Stimulated activated effector memory CD8-positive, alpha-beta T cell treated with anti-CD3 and anti-CD28 coated beads, Interleukin-12 subunit alpha, Interleukin-12 subunit beta, amount 100 ng/mL, for 72 hours (primary cell): ENCODE measurements at regions not wholly inside any gene's neighbourhood (a gene's known extent, or its start where the extent isn't known, plus 50 kb on each side); places are given as distances from the start of the nearest gene placed in this dataset.

Source experiments
- ATAC-seq: fragments of 150-1000 bp; cut with Tn5 transposase; 2 replicates; pipeline ENCODE4 v1.10.0; 2021
- DNase-seq, 2 donors: peaks; one replicate each; pipeline ENCODE4 v3.0.0; 2021 to 2022; ENCODE audit warnings: low spot score in 2 of 2
- H3K27ac Mint-ChIP-seq: one replicate; pipeline ENCODE4 v1.8.0; 2022; ENCODE audit warnings: mild to moderate bottlenecking, mixed read lengths
- H3K36me3 Mint-ChIP-seq: one replicate; pipeline ENCODE4 v1.8.0; 2022; ENCODE audit warnings: mild to moderate bottlenecking, mixed read lengths
- H3K4me1 Mint-ChIP-seq: one replicate; pipeline ENCODE4 v1.8.0; 2022; ENCODE audit warnings: mixed read lengths
- H3K4me3 Mint-ChIP-seq: one replicate; pipeline ENCODE4 v1.8.0; 2022; ENCODE audit warnings: mild to moderate bottlenecking, mixed read lengths
- H3K9me3 Mint-ChIP-seq: one replicate; pipeline ENCODE4 v1.8.0; 2022; ENCODE audit warnings: mixed read lengths

DNA sequence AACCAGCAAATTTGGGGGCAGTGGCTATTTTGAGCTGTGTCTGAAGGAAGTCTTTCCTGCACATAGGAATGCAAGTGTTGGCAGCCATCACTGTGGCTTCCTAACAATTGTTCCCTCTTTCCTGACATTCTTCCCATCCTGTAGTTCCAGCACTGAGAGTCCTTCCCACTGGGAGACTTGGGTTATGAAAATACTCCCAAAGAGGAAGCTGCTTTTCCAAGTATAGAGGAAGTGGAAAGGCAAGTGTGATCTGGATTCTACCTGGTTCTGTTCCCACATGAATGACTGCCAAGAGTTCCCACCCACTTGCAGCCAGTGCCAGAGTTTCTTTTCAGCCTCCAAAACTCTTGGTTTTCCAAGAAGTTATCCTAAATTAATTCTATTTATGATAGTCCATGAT is 98.5 kb upstream of the CD53 start:
- no peaks in the 10 kb centered on the region for H3K9me3 Mint-ChIP-seq
- H3K4me3 Mint-ChIP-seq, result no peak overlapping the region
- ATAC-seq (no peak), DNase-seq (no peak)
- no peak overlapping the region for H3K27ac Mint-ChIP-seq
- H3K4me1 Mint-ChIP-seq, result no peaks in the 10 kb centered on the region
- H3K36me3 Mint-ChIP-seq, result no peaks in the 10 kb centered on the region

DNA sequence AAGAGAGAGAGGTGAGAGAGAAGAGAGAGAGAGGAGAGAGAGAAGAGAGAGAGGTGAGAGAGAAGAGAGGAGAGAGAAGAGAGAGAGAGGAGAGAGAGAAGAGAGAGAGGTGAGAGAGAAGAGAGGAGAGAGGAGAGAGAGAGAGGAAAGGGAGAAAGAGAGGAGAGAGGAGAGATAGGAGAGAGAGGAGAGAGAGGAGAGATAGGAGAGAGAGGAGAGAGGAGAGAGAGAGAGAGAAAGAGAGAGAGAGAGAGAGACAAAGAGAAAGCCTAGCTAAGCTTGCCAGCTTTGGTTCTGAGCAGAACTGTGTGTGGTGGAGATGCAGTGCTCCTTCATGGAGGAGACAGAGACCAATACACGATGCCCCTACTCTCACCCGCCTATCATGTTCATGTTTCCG is 99.1 kb upstream of the KCNA3 start:
- ATAC-seq (no peak), DNase-seq (no peak)
- Mint-ChIP-seq H3K27ac (no peak overlapping the region), H3K36me3 (no peaks in the 10 kb centered on the region), H3K4me3 (no peak overlapping the region), H3K4me1 (no peaks in the 10 kb centered on the region), H3K9me3 (no peaks in the 10 kb centered on the region)

DNA sequence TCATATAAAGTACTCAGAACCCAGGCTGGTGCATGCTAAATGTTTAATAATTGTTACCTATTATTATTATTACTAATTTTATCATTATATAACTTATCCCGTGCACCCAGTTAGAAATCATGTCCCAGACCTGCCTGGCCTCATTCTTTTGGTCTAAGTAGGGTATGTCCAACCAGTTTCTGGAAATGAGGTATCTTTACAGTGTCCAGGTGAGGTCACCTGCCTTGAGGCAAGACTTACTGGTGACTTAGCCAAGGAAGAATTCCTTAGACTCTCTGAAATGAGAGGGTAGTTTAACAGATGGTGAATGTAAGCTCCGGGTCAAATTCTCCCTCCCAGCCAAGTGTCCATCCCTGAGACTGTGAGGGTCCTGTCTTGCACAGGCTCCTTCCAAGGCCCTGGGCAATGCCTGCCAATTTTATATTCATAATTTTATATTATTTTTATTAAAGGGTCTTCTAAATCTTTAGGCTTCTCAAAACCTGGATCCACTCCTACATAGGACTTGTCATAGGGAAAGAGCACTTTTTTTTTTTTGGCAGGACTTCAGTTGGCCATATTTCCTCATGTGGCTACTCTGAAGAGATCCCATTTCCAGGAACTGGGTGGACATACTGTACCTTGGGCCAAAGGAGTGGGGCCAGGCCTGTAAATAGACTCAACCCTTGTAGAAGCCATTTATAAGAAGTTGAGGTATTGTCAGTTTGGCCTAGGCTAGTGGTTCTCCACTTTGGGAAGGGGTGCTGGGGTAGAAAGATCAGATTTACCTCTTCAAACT is 96.7 kb upstream of the KCNA3 start:
- no peak for ATAC-seq
- H3K4me3 Mint-ChIP-seq, result no peak overlapping the region
- H3K4me1 Mint-ChIP-seq, result no peaks in the 10 kb centered on the region
- H3K9me3 Mint-ChIP-seq, result no peaks in the 10 kb centered on the region
- DNase-seq, result no peak
- H3K36me3 Mint-ChIP-seq, result no peaks in the 10 kb centered on the region
- H3K27ac Mint-ChIP-seq, result no peak overlapping the region

DNA sequence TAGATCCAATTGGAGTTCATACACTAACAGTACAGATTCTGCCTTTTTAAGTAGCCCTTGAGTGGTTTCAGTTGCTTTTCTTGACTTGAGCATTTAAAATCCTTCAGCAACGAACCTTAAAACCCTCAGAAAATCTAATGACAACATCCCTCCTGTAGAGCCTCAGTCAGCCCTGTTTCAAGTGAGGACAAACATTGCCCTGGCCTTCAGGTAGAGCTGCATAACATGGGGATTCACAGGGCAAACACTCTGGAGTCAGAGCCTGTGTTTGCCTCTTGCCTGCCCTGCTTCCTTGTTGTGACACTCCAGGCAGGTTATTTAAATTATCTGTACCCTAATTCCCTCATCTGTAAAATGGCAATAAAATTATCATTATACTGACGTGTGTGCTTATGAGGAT is 96.1 kb upstream of the KCNA3 start:
- ATAC-seq, result no peak
- no peaks in the 10 kb centered on the region for H3K36me3 Mint-ChIP-seq
- H3K27ac Mint-ChIP-seq, result no peak overlapping the region
- H3K4me3 Mint-ChIP-seq, result no peak overlapping the region
- peaks cover 3% of the 10 kb centered on the region for H3K4me1 Mint-ChIP-seq
- no peaks in the 10 kb centered on the region for H3K9me3 Mint-ChIP-seq
- no peak for DNase-seq

DNA sequence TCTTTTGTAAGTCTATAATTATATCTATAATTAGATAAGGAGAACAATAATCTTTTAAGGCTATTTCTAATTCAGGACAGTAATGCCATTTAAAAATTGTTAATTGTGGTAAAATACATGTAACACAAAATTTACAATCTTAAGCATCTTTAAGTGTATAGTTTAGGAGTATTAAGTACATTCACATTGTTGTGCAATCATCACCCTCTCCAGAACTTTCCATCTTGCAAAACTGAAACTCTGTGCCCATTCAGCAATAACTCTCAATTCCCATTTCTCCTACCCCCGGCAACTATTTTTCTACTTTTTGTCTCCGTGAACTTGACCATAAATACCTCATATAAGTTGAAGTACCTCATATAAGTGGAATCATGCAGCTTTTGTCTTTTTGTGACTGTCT is 93.9 kb upstream of the KCNA3 start:
- Mint-ChIP-seq H3K9me3 (no peaks in the 10 kb centered on the region), H3K27ac (no peak overlapping the region), H3K4me3 (no peak overlapping the region), H3K36me3 (no peaks in the 10 kb centered on the region), H3K4me1 (peaks cover 6% of the 10 kb centered on the region)
- DNase-seq, result no peak
- ATAC-seq, result no peak

DNA sequence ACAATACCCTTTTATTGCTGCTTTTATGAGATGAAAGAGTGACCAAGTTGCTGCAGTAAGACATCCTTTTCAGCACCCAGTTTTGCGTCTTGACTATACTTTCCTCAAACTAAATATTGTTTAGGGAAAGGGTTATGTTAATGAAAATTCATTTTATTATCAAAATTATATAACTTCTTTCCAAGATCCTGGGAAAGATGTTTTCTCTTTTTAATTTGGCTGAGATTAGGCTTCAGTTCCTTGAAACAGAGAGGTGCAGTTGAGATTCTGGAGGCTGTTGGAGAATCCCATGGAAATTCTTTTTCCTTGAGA is 91.6 kb upstream of the KCNA3 start:
- ATAC-seq, result no peak
- no peak overlapping the region for H3K4me3 Mint-ChIP-seq
- H3K4me1 Mint-ChIP-seq, result peaks cover 6% of the 10 kb centered on the region
- H3K27ac Mint-ChIP-seq, result no peak overlapping the region
- no peak for DNase-seq
- H3K9me3 Mint-ChIP-seq, result no peaks in the 10 kb centered on the region
- H3K36me3 Mint-ChIP-seq, result no peaks in the 10 kb centered on the region

DNA sequence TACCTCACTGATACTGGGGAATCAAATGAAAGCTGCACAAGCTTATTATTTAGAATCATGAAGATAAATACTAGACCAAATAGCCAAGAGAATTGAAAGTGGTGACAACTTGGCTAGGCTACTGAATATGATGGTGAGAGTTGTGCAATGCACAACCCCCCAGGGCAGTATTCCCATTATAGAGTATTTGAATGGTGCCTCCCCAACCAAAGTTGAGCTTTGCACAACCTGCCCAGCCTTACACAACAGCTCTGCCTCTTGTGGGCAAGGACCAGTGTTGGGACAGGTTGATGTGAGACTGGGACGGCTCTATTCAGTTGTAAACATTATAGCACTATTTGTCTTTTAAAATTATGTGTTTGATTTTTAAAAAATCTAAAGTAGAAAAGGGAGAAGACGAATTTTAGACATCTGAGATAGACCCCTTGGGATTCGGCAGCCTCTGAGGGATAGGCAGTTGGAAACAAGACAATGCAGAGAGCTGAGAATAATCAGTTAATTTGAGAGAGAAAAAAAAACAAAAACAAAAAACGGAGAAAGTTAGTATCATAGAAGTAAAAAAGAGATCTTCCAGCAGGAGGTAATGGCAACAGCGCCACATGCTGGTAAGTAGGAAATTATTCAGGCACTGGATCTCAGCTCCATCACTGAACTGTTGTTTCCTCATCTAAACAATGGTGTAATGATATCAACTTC is 91.0 kb upstream of the KCNA3 start:
- no peak overlapping the region for H3K4me3 Mint-ChIP-seq
- no peaks in the 10 kb centered on the region for H3K36me3 Mint-ChIP-seq
- H3K4me1 Mint-ChIP-seq, result peaks cover 6% of the 10 kb centered on the region
- no peak overlapping the region for H3K27ac Mint-ChIP-seq
- peak; percentile 67 for ATAC-seq
- H3K9me3 Mint-ChIP-seq, result no peaks in the 10 kb centered on the region
- peak in 1 of 2 donors; percentile 63 for DNase-seq

DNA sequence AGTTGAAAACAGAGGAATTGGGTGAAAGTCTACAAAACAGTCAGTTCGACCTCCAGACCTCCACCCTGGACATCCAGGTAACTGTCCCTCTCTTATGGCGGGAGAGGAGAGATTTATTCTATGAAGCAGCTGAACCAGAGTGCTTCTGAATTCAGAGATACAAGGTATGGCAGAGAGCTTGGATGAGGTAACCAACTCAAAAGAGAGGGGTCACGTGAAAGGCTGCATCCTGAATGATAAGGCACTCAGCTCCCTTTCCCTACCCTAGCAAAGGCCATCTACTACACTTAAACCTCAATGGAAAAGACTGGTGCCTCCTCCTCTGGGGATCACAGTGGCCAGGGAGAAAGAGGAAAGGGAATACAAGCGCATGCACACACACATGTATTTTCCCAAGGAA is 88.4 kb upstream of the KCNA3 start:
- H3K4me1 Mint-ChIP-seq, result peaks cover 6% of the 10 kb centered on the region
- no peaks in the 10 kb centered on the region for H3K9me3 Mint-ChIP-seq
- no peak overlapping the region for H3K27ac Mint-ChIP-seq
- H3K4me3 Mint-ChIP-seq, result no peak overlapping the region
- no peaks in the 10 kb centered on the region for H3K36me3 Mint-ChIP-seq
- ATAC-seq, result no peak
- no peak for DNase-seq

DNA sequence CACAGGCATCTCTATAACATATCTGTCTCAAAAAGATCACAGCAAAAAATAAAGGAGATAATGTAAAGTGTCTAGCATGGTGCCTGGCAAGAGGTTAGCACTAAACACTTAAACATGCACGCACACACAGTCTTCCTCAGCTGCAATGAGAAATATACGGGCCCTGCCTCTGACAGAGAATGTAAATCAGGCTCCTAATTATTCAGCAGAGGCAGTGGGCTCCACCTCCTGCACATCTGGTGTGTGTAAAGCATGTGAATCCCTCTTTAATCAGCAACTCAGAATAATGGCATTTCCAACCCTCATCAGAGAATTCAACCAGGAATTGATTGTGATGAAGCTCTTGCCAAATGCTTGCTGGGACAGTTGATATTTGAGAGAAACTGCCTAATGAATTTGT is 85.6 kb upstream of the KCNA3 start:
- no peaks in the 10 kb centered on the region for H3K4me1 Mint-ChIP-seq
- no peak for DNase-seq
- H3K4me3 Mint-ChIP-seq, result no peak overlapping the region
- H3K9me3 Mint-ChIP-seq, result no peaks in the 10 kb centered on the region
- H3K27ac Mint-ChIP-seq, result no peak overlapping the region
- ATAC-seq, result no peak
- H3K36me3 Mint-ChIP-seq, result no peaks in the 10 kb centered on the region

DNA sequence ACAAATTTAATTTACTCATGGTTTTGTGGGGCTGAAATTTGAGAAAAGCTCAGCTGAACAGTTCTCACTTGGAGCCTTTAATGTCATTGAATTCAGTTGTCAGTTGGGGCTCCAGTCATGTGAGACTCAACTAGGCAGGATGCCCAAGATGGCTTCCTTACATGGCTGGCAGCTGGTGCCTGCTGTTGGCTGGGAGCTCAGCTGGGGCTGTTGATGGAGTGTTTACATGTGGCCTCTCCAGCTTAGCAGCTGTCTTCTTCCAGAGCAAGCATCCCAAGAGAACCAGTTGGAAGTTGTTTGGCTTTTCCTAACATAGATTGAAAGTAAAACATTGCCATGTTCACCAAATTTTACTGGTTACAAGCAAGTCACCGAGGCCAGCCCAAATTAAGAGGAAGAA is 81.8 kb upstream of the KCNA3 start:
- no peak overlapping the region for H3K27ac Mint-ChIP-seq
- H3K4me1 Mint-ChIP-seq, result no peaks in the 10 kb centered on the region
- DNase-seq, result no peak
- ATAC-seq, result no peak
- H3K36me3 Mint-ChIP-seq, result no peaks in the 10 kb centered on the region
- H3K4me3 Mint-ChIP-seq, result no peak overlapping the region
- H3K9me3 Mint-ChIP-seq, result no peaks in the 10 kb centered on the region

DNA sequence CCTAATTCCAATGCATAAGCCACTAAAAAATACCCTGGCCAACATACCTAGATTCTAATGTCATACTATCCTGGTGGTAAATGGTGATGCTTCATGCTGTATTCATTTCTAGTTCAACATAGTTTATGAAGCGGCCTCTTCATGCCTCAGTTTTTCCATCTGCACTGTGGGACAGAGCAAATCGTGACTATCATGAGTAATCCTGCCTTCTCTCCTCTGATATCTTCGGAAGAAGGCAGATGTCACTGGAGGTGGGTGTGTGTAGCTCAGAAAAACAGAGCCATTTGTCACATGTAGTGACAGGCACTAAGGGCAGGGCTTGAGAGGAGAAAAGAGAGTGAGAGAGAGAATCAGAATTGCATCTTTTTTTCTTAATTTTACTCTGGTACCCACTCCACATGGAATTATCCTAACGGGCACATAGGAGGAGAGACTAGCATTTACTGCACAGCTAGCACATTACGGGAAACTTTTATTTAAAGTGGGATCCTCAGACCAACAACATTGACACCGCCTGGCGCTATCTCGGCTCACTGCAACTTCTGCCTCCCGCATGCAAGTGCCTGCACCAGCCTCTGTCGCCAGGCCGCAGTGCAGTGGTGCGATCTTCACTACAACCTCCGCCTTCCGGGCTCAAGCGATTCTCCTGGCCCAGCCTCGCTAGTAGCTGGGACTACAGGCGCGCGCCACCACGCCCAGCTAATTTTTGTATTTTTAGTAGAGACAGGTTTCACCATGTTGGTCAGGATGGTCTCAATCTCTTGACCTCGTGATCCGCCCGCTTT is 78.4 kb upstream of the KCNA3 start:
- H3K36me3 Mint-ChIP-seq, result no peaks in the 10 kb centered on the region
- no peak overlapping the region for H3K27ac Mint-ChIP-seq
- H3K4me1 Mint-ChIP-seq, result no peaks in the 10 kb centered on the region
- no peak overlapping the region for H3K4me3 Mint-ChIP-seq
- ATAC-seq, result peak; percentile 43
- no peaks in the 10 kb centered on the region for H3K9me3 Mint-ChIP-seq
- DNase-seq, result no peak

DNA sequence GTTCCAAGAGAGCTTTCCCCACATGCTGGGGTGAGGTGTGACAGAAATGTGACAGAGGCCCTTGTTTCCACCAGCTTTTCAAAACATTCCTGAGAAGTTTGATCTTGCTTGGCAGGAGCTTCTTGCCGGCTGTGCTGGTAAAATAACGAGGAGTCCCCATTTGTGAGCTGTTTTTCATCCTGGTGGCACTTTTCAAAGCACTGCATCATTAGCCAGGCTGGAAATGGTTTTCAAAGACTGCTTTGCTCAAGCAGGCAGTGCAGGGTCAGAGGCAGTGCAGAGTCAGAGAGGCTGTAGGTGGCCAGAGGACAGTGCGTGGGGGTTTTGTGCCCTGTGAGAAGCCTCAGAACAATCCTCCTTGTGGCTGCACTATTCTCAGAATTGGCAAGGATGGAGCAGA is 75.8 kb upstream of the KCNA3 start:
- Mint-ChIP-seq H3K9me3 (no peaks in the 10 kb centered on the region), H3K36me3 (no peaks in the 10 kb centered on the region)

DNA sequence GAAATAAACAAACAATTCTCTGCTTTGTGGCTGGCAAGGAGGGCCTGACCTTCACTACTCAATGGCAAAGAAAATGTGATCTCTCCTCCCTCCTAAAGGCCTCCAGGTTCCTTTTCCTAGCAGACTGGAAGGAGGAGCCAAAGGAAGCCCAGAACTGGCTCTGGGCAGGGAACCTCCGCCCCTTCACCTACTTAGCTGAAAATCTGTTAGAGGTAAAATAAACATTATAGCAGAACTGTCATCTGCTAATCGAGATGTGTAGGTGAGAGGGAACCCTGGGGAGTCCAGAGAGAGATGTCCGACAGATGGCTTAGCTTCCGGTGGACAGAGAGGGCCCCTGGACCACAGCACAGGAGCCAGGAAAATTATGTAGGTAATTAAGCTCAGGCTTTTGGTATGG is 75.2 kb upstream of the KCNA3 start:
- Mint-ChIP-seq H3K36me3 (no peaks in the 10 kb centered on the region), H3K4me1 (no peaks in the 10 kb centered on the region), H3K27ac (no peak overlapping the region), H3K4me3 (no peak overlapping the region), H3K9me3 (no peaks in the 10 kb centered on the region)
- ATAC-seq (no peak), DNase-seq (no peak)

More for the DNA sequence above, 75.8 kb upstream of the KCNA3 start:
- no peak overlapping the region for H3K27ac Mint-ChIP-seq
- H3K4me1 Mint-ChIP-seq, result no peaks in the 10 kb centered on the region
- no peak overlapping the region for H3K4me3 Mint-ChIP-seq
- ATAC-seq (no peak), DNase-seq (no peak)

DNA sequence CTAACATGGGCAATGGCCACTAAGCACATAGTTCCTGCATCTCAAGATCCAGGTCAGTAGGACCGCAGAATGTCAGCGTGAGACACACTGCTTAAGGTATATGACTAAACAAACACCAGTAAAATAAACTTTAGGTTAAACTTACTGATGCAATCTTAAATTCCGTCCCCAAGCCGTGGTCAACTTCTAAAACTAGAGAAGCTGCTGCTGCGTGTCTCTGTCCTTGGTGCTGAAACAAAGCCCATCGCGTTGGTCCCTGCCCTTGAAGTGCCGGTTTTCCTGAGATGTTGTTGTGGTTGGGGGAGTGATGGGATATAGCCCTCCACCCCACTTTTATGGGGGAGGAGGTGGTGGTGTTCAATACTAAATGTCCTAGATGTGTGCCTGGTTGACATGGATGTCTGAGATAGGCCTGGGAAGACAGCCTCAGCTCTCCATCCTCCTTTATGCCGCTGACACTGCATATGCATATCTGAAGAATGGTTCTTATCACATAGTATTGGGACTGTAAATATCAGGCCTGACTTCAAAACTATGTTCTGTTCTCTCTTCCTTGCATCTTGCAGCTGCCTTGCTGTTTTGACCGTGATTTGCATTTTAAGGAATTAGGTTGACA is 72.0 kb upstream of the KCNA3 start:
- DNase-seq (peak; percentile 33 to 68), ATAC-seq (peak; percentile 31)
- H3K36me3 Mint-ChIP-seq, result no peaks in the 10 kb centered on the region
- H3K9me3 Mint-ChIP-seq, result no peaks in the 10 kb centered on the region
- H3K4me1 Mint-ChIP-seq, result no peaks in the 10 kb centered on the region
- no peak overlapping the region for H3K4me3 Mint-ChIP-seq
- H3K27ac Mint-ChIP-seq, result no peak overlapping the region

DNA sequence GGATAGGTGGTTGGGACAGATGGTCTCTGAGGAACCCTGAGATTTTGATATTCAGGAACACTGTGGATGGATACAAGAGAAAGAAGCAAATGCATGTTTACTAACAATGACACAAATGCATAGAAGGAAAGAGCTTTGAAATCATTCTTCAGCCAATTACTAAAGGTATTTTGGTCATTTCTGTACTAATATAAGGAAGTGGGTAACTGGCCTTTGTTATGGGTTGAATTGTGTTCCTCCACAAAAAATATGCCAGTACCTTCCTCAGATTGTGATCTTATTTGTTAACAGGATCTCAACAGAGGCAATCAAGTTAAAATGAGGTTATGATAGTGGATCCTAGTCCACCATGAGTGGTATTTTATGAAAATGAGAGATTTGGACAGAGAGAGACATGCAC is 68.7 kb upstream of the KCNA3 start:
- no peak overlapping the region for H3K4me3 Mint-ChIP-seq

More for the DNA sequence above, 68.7 kb upstream of the KCNA3 start:
- H3K36me3 Mint-ChIP-seq, result no peaks in the 10 kb centered on the region
- no peak overlapping the region for H3K27ac Mint-ChIP-seq
- no peaks in the 10 kb centered on the region for H3K4me1 Mint-ChIP-seq
- DNase-seq, result no peak
- no peaks in the 10 kb centered on the region for H3K9me3 Mint-ChIP-seq
- no peak for ATAC-seq
